OCI-LY7 (cell line): ENCODE measurements at regions not wholly inside any gene's neighbourhood (a gene's known extent, or its start where the extent isn't known, plus 50 kb on each side); places are given as distances from the start of the nearest gene placed in this dataset.

Experiments used
- BruUV-seq: library from RNA; stranded (reverse); fragments of 400-500 nt; replicated peaks from 2 replicates; lab custom pipeline; 2021; lab: Mats Ljungman, UMichigan
- CTCF ChIA-PET: fragments of 300-600 bp; sonication (Branson Sonifier 250); formaldehyde crosslinking; loops from one replicate; lab custom pipeline; 2022; ENCODE audit warnings: antibody characterized with exemption; ENCODE audit not compliant: unreplicated experiment; lab: Charles Lee
- POLR2A ChIA-PET: fragments of 300-600 bp; sonication (Branson Sonifier 250); formaldehyde crosslinking; loops from one replicate; lab custom pipeline; 2022; ENCODE audit warnings: antibody characterized with exemption; lab: Charles Lee
- DNase-seq: peaks from one replicate; pipeline ENCODE4 v3.0.0-alpha.2; 2015; ENCODE audit warnings: low spot score
- H2AFZ ChIP-seq: fragments of 200-600 bp; sonication (generic), shearing (Covaris generic); 2 replicates; pipeline ENCODE4 v1.6.1; 2014; ENCODE audit warnings: mild to moderate bottlenecking, antibody characterized with exemption, low read length, moderate library complexity
- H3K27ac ChIP-seq: fragments of 200-600 bp; sonication (generic); 2 replicates; pipeline ENCODE4 v1.5.1; 2014; ENCODE audit warnings: mixed run types, low read depth, mild to moderate bottlenecking, moderate library complexity, low read length, inconsistent platforms; ENCODE audit not compliant: poor library complexity, severe bottlenecking
- H3K36me3 ChIP-seq: fragments of 200-600 bp; sonication (generic); 2 replicates; pipeline ENCODE4 v1.6.1; 2014; ENCODE audit warnings: mild to moderate bottlenecking, antibody characterized with exemption, low read length, moderate library complexity, mixed read lengths; ENCODE audit not compliant: insufficient read depth
- H3K4me1 ChIP-seq: fragments of 200-600 bp; sonication (generic); 2 replicates; pipeline ENCODE4 v1.5.1; 2014; ENCODE audit warnings: mild to moderate bottlenecking, low read length; ENCODE audit not compliant: insufficient read depth, poor library complexity, severe bottlenecking
- H3K4me2 ChIP-seq: fragments of 200-600 bp; sonication (generic); 2 replicates; pipeline ENCODE4 v1.6.1; 2014; ENCODE audit warnings: mild to moderate bottlenecking, low read length
- H3K4me3 ChIP-seq: fragments of 200-600 bp; sonication (generic); 2 replicates; pipeline ENCODE4 v1.5.1; 2014; ENCODE audit warnings: mild to moderate bottlenecking, low read depth, low read length; ENCODE audit not compliant: poor library complexity, severe bottlenecking
- H3K79me2 ChIP-seq: fragments of 200-600 bp; sonication (generic); 2 replicates; pipeline ENCODE4 v1.6.1; 2016; ENCODE audit warnings: low read depth, mild to moderate bottlenecking, low read length, moderate library complexity, mixed read lengths; ENCODE audit not compliant: insufficient read depth
- H3K9me2 ChIP-seq: fragments of 200-600 bp; sonication (generic); 2 replicates; pipeline ENCODE4 v1.6.1; 2016; ENCODE audit warnings: mild to moderate bottlenecking, low read length, mixed read lengths; ENCODE audit not compliant: insufficient read depth
- H3K9me3 ChIP-seq: fragments of 200-600 bp; sonication (generic); 2 replicates; pipeline ENCODE4 v1.6.1; 2014; ENCODE audit warnings: mild to moderate bottlenecking, mixed run types, low read length, mixed read lengths
- H4K20me1 ChIP-seq: fragments of 200-600 bp; sonication (generic); 2 replicates; pipeline ENCODE4 v1.6.1; 2014; ENCODE audit warnings: mild to moderate bottlenecking, antibody characterized with exemption, low read length, moderate library complexity, mixed read lengths; ENCODE audit not compliant: insufficient read depth
- CTCF ChIP-seq: fragments of 200-600 bp; sonication (generic); conservative IDR thresholded peaks from 2 replicates; pipeline ENCODE4 v1.5.1; 2014; ENCODE audit warnings: mild to moderate bottlenecking, antibody characterized with exemption, low read length, moderate library complexity, mixed read lengths
- EZH2phosphoT487 ChIP-seq: fragments of 200-600 bp; sonication (generic); IDR thresholded peaks from 2 replicates; pipeline ENCODE4 v1.6.1; 2018; ENCODE audit warnings: low read depth, borderline replicate concordance, mild to moderate bottlenecking, mixed run types, antibody characterized with exemption, low read length, moderate library complexity, mixed read lengths
- intact Hi-C: fragments of 100-400 bp; cut with micrococcal nuclease; formaldehyde crosslinking; loops from one replicate; pipeline ENCODE4 v1.10.0; 2022; ENCODE audit not compliant: unreplicated experiment

- Histone ChIP-seq H3K4me3 (no peak overlapping the region), H3K27ac (no peak overlapping the region), H4K20me1 (no peaks in the 10 kb centered on the region), H2AFZ (no peak overlapping the region), H3K36me3 (no peaks in the 10 kb centered on the region), H3K9me2 (no peaks in the 10 kb centered on the region), H3K4me2 (no peak overlapping the region), H3K79me2 (no peaks in the 10 kb centered on the region), H3K4me1 (no peaks in the 10 kb centered on the region), H3K9me3 (no peaks in the 10 kb centered on the region)
- ChIA-PET CTCF (no interaction called here), POLR2A (no interaction called here)
- DNase-seq = no peak
- no peak for TF ChIP-seq CTCF
- TF ChIP-seq EZH2phosphoT487 = no peak
- intact Hi-C loops = no loop called here
- no TSS peak for BruUV-seq
Observed at GRCh38 chr11:134838708-134839107, 426.7 kb upstream of the B3GAT1 start.

GRCh38 chr11:134837887-134838232, 425.8 kb upstream of the B3GAT1 start:
- H3K9me3 ChIP-seq = no peaks in the 10 kb centered on the region
- H3K4me2 ChIP-seq = no peak overlapping the region
- TF ChIP-seq EZH2phosphoT487 = no peak
- no peak for TF ChIP-seq CTCF
- no TSS peak for BruUV-seq
- H3K79me2 ChIP-seq = no peaks in the 10 kb centered on the region
- no peak overlapping the region for H3K4me3 ChIP-seq
- no peaks in the 10 kb centered on the region for H4K20me1 ChIP-seq
- H3K4me1 ChIP-seq = no peaks in the 10 kb centered on the region
- H3K36me3 ChIP-seq = no peaks in the 10 kb centered on the region
- intact Hi-C loops = no loop called here
- ChIA-PET POLR2A (no interaction called here), CTCF (no interaction called here)
- H2AFZ ChIP-seq = no peak overlapping the region
- no peak overlapping the region for H3K27ac ChIP-seq
- DNase-seq = no peak
- H3K9me2 ChIP-seq = no peaks in the 10 kb centered on the region

GRCh38 chr11:134837166-134837886, 425.3 kb upstream of the B3GAT1 start:
- Histone ChIP-seq H3K9me2 (no peaks in the 10 kb centered on the region), H3K9me3 (no peaks in the 10 kb centered on the region), H3K4me1 (no peaks in the 10 kb centered on the region), H4K20me1 (no peaks in the 10 kb centered on the region), H3K4me2 (no peak overlapping the region), H3K27ac (no peak overlapping the region), H3K79me2 (no peaks in the 10 kb centered on the region), H2AFZ (no peak overlapping the region), H3K36me3 (no peaks in the 10 kb centered on the region), H3K4me3 (no peak overlapping the region)
- intact Hi-C loops = no loop called here
- TF ChIP-seq CTCF = no peak
- TF ChIP-seq EZH2phosphoT487 = no peak
- no peak for DNase-seq
- ChIA-PET POLR2A (no interaction called here), CTCF (no interaction called here)
- BruUV-seq = no TSS peak
